ENCODE measurements at regions not wholly inside any gene's neighbourhood (a gene's known extent, or its start where the extent isn't known, plus 50 kb on each side); places are given as distances from the start of the nearest gene placed in this dataset.
A peak's percentile ranks its signal among the peaks of the same experiment; 100 is the strongest.

GRCh38 chr3:22937536-22937935 lies 265.6 kb upstream of the UBE2E2 start:
- no peak for DNase-seq (ENCODE audit: low read depth)

GRCh38 chr3:22938739-22939138 lies 264.4 kb upstream of the UBE2E2 start:
- DNase-seq (ENCODE audit: low read depth), result no peak

- DNase-seq (ENCODE audit: low read depth), result no peak
These were observed 263.8 kb upstream of the UBE2E2 start for GRCh38 chr3:22939349-22939748.

- DNase-seq (ENCODE audit: low read depth), result no peak
These were observed 262.8 kb upstream of the UBE2E2 start for GRCh38 chr3:22940285-22940684.

GRCh38 chr3:22942981-22943380 lies 260.1 kb upstream of the UBE2E2 start:
- DNase-seq (ENCODE audit: low read depth), result no peak

GRCh38 chr3:22947851-22948250 lies 255.3 kb upstream of the UBE2E2 start:
- peak; percentile 41 for DNase-seq (ENCODE audit: low read depth)

GRCh38 chr3:22951910-22952309 lies 251.2 kb upstream of the UBE2E2 start:
- no peak for DNase-seq (ENCODE audit: low read depth)

- no peak for DNase-seq (ENCODE audit: low read depth)
These were observed 250.3 kb upstream of the UBE2E2 start for GRCh38 chr3:22952860-22953259.

- no peak for DNase-seq (ENCODE audit: low read depth)
These were observed 243.5 kb upstream of the UBE2E2 start for GRCh38 chr3:22959593-22959992.

- DNase-seq (ENCODE audit: low read depth), result peak; percentile 32
These were observed 242.8 kb upstream of the UBE2E2 start for GRCh38 chr3:22960105-22960984.

- DNase-seq (ENCODE audit: low read depth), result no peak
These were observed 240.9 kb upstream of the UBE2E2 start for GRCh38 chr3:22962244-22962643.

GRCh38 chr3:22966349-22966748 lies 236.8 kb upstream of the UBE2E2 start:
- DNase-seq (ENCODE audit: low read depth), result no peak

- no peak for DNase-seq (ENCODE audit: low read depth)
These were observed 233.9 kb upstream of the UBE2E2 start for GRCh38 chr3:22969276-22969675.

GRCh38 chr3:22971497-22971896 lies 231.6 kb upstream of the UBE2E2 start:
- DNase-seq (ENCODE audit: low read depth), result no peak

- no peak for DNase-seq (ENCODE audit: low read depth)
These were observed 226.1 kb upstream of the UBE2E2 start for GRCh38 chr3:22977042-22977441.

- DNase-seq (ENCODE audit: low read depth), result no peak
These were observed 225.4 kb upstream of the UBE2E2 start for GRCh38 chr3:22977650-22978289.

GRCh38 chr3:22979581-22979980 lies 223.5 kb upstream of the UBE2E2 start:
- no peak for DNase-seq (ENCODE audit: low read depth)

- peak; percentile 82 for DNase-seq (ENCODE audit: low read depth)
These were observed 222.8 kb upstream of the UBE2E2 start for GRCh38 chr3:22980346-22980745.

GRCh38 chr3:22981166-22981565 lies 222.0 kb upstream of the UBE2E2 start:
- peak; percentile 88 for DNase-seq (ENCODE audit: low read depth)

- no peak for DNase-seq (ENCODE audit: low read depth)
These were observed 221.3 kb upstream of the UBE2E2 start for GRCh38 chr3:22981861-22982260.

GRCh38 chr3:22982981-22983587 lies 220.0 kb upstream of the UBE2E2 start:
- no peak for DNase-seq (ENCODE audit: low read depth)

- DNase-seq (ENCODE audit: low read depth), result no peak
These were observed 216.2 kb upstream of the UBE2E2 start for GRCh38 chr3:22986958-22987357.

GRCh38 chr3:22988566-22988965 lies 214.6 kb upstream of the UBE2E2 start:
- no peak for DNase-seq (ENCODE audit: low read depth)

Measured in LHCN-M2 (cell line).